HCT116 (cell line): ENCODE measurements at regions not wholly inside any gene's neighbourhood (a gene's known extent, or its start where the extent isn't known, plus 50 kb on each side); places are given as distances from the start of the nearest gene placed in this dataset.

Source experiments
- ATAC-seq: fragments of 200-7000 bp; cut with Tn5 transposase; 2 replicates; pipeline ENCODE4 v1.9.1; 2020; ENCODE audit warnings: mild to moderate bottlenecking, moderate library complexity
- BruUV-seq: library from RNA; stranded (reverse); fragments of 400-500 nt; replicated peaks from 2 replicates; lab custom pipeline; 2021; lab: Mats Ljungman, UMichigan
- CTCF ChIA-PET: fragments of 300-600 bp; sonication (Branson Sonifier 250); formaldehyde crosslinking; loops from one replicate; lab custom pipeline; 2021; ENCODE audit warnings: antibody characterized with exemption; lab: Charles Lee
- POLR2A ChIA-PET: fragments of 300-600, 350-600 bp; sonication (Branson Sonifier 250); formaldehyde crosslinking; loops from one replicate; lab custom pipeline; 2021; ENCODE audit warnings: antibody characterized with exemption; lab: Charles Lee
- RAD21 ChIA-PET, 2 experiments: fragments of 300-600 bp; sonication (Branson Sonifier 250); formaldehyde crosslinking; loops; one replicate each; lab custom pipeline; 2023; ENCODE audit warnings: low total read pairs in 2 of 2; ENCODE audit not compliant: uncharacterized antibody in 2 of 2, unreplicated experiment in 2 of 2, low non-redundant PET in 1 of 2; lab: Charles Lee
- DNase-seq: peaks from one replicate; pipeline ENCODE4 v3.0.0-alpha.2; 2010; ENCODE audit warnings: low read depth, low spot score
- H2AFZ ChIP-seq: fragments of 200-600 bp; shearing (Covaris generic), sonication (generic); 2 replicates; pipeline ENCODE4 v1.6.1; 2017; ENCODE audit warnings: low read depth, mixed run types, mixed read lengths, antibody characterized with exemption, low read length; ENCODE audit not compliant: poor library complexity, severe bottlenecking
- H3K27ac ChIP-seq: 2 replicates; pipeline ENCODE4 v1.5.1; 2012; ENCODE audit warnings: low read depth, low read length
- H3K27me3 ChIP-seq: fragments of 200-600 bp; sonication (generic); 2 replicates; pipeline ENCODE4 v1.6.1; 2016; ENCODE audit warnings: mixed run types, low read length, mixed read lengths; ENCODE audit not compliant: insufficient read depth
- H3K36me3 ChIP-seq, 2 experiments: fragments of 200-500 bp in 1 of 2; fragments of 200-600 bp in 1 of 2; sonication (Bioruptor generic) in 1 of 2; sonication (generic) in 1 of 2; 2 replicates each; pipeline versions ENCODE4 v1.5.1 to v1.6.1; 2014 to 2016; ENCODE audit warnings: low read length in 2 of 2, inconsistent platforms in 1 of 2, mixed read lengths in 1 of 2, mixed run types in 1 of 2; ENCODE audit not compliant: insufficient read depth in 2 of 2, control insufficient read depth in 1 of 2
- H3K4me1 ChIP-seq, 2 experiments: fragments of 200-600 bp in 1 of 2; sonication (generic) in 1 of 2; 2 replicates each; pipeline versions ENCODE4 v1.5.1 to v1.6.1; 2012 to 2017; ENCODE audit warnings: low read length in 2 of 2, inconsistent platforms in 1 of 2, mild to moderate bottlenecking in 1 of 2, mixed read lengths in 1 of 2, mixed run types in 1 of 2, moderate library complexity in 1 of 2; ENCODE audit not compliant: insufficient read depth in 2 of 2, control insufficient read depth in 1 of 2
- H3K4me2 ChIP-seq: fragments of 200-600 bp; sonication (generic); 2 replicates; pipeline ENCODE4 v1.6.1; 2017; ENCODE audit warnings: mixed run types, low read length, mixed read lengths
- H3K4me3 ChIP-seq, 2 experiments: fragments of 200-600 bp in 1 of 2; sonication (generic) in 1 of 2; replicated peaks in 1 of 2; 2 replicates each; pipeline ENCODE4 v1.5.1; 2011 to 2016; ENCODE audit warnings: low read length in 2 of 2, control low read depth in 1 of 2, low read depth in 1 of 2, mild to moderate bottlenecking in 1 of 2, mixed read lengths in 1 of 2, mixed run types in 1 of 2
- H3K79me2 ChIP-seq: fragments of 200-600 bp; sonication (generic); 2 replicates; pipeline ENCODE4 v1.6.1; 2017; ENCODE audit warnings: mild to moderate bottlenecking, mixed run types, low read length, moderate library complexity, mixed read lengths; ENCODE audit not compliant: insufficient read depth
- H3K9ac ChIP-seq: fragments of 200-600 bp; sonication (generic); 2 replicates; pipeline ENCODE4 v1.6.1; 2016; ENCODE audit warnings: low read length, mixed read lengths
- H3K9me2 ChIP-seq: fragments of 200-600 bp; sonication (generic), shearing (Covaris generic); 2 replicates; pipeline ENCODE4 v1.6.1; 2017; ENCODE audit warnings: mixed run types, mild to moderate bottlenecking, moderate library complexity; ENCODE audit not compliant: insufficient read depth
- H3K9me3 ChIP-seq, 2 experiments: fragments of 200-500 bp in 1 of 2; fragments of 200-600 bp in 1 of 2; sonication (Bioruptor generic) in 1 of 2; sonication (generic) in 1 of 2; 2 replicates each; pipeline ENCODE4 v1.6.1; 2014 to 2017; ENCODE audit warnings: low read length in 2 of 2, mixed read lengths in 2 of 2, inconsistent platforms in 1 of 2, low read depth in 1 of 2, mild to moderate bottlenecking in 1 of 2, mixed run types in 1 of 2, moderate library complexity in 1 of 2; ENCODE audit not compliant: control insufficient read depth in 1 of 2, insufficient read depth in 1 of 2
- H4K20me1 ChIP-seq: fragments of 200-600 bp; sonication (generic), shearing (Covaris generic); 2 replicates; pipeline ENCODE4 v1.6.1; 2017; ENCODE audit warnings: mixed run types, mild to moderate bottlenecking, moderate library complexity; ENCODE audit not compliant: insufficient read depth
- CEBPB ChIP-seq: IDR thresholded peaks from 2 replicates; pipeline ENCODE4 v1.6.1; 2012; ENCODE audit warnings: low read depth
- EGR1 ChIP-seq: IDR thresholded peaks from 2 replicates; pipeline ENCODE4 v1.6.1; 2012; ENCODE audit warnings: low read depth
- EZH2 ChIP-seq: fragments of 200-600 bp; sonication (generic); IDR thresholded peaks from 2 replicates; pipeline ENCODE4 v1.6.1; 2017; ENCODE audit warnings: antibody characterized with exemption, mixed run types
- FOSL1 ChIP-seq: IDR thresholded peaks from 2 replicates; pipeline ENCODE4 v1.6.1; 2012; ENCODE audit warnings: low read depth
- JUND ChIP-seq: IDR thresholded peaks from 2 replicates; pipeline ENCODE4 v1.6.1; 2012
- MAX ChIP-seq: IDR thresholded peaks from 2 replicates; pipeline ENCODE4 v1.6.1; 2012
- REST ChIP-seq: IDR thresholded peaks from 2 replicates; pipeline ENCODE4 v1.6.1; 2012; ENCODE audit warnings: low read depth
- SP1 ChIP-seq: IDR thresholded peaks from 2 replicates; pipeline ENCODE4 v1.6.1; 2012; ENCODE audit warnings: low read depth
- SRF ChIP-seq: IDR thresholded peaks from 2 replicates; pipeline ENCODE4 v1.6.1; 2012; ENCODE audit warnings: low read depth
- ZFX ChIP-seq: fragments of 450-650 bp; IDR thresholded peaks from 2 replicates; pipeline ENCODE4 v1.6.1; 2017
- ZNF274 ChIP-seq: fragments of 200-500 bp; sonication (Bioruptor generic); IDR thresholded peaks from 2 replicates; pipeline ENCODE4 v1.6.1; 2014; ENCODE audit warnings: mild to moderate bottlenecking, low read depth, low read length, inconsistent platforms
- intact Hi-C: fragments of 100-400 bp; cut with micrococcal nuclease; formaldehyde crosslinking; loops from 2 replicates; pipeline ENCODE4 v1.10.0; 2022
- TF ChIP-seq, protein P1 (sequence below): IDR thresholded peaks from 2 replicates; pipeline ENCODE4 v1.6.1; 2011; ENCODE audit warnings: mild to moderate bottlenecking, low read length, moderate library complexity; ENCODE audit not compliant: insufficient replicate concordance; ENCODE audit errors: extremely low read depth

- no peak; the same call in 1 of the 2 replicates for ATAC-seq
- H3K9me3 ChIP-seq: no peaks in the 10 kb centered on the region
- peak; percentile 27 for DNase-seq
- H3K27me3 ChIP-seq: no peaks in the 10 kb centered on the region
- CTCF ChIA-PET: no interaction called here
- no peak overlapping the region for H2AFZ ChIP-seq
- no peaks in the 10 kb centered on the region for H4K20me1 ChIP-seq
- H3K27ac ChIP-seq: no peak overlapping the region
- no peaks in the 10 kb centered on the region for H3K79me2 ChIP-seq
- no peaks in the 10 kb centered on the region for H3K9me2 ChIP-seq
- no peak overlapping the region for H3K9ac ChIP-seq
- RAD21 ChIA-PET: no interaction called here
- POLR2A ChIA-PET: no interaction called here
- peak overlapping the region; percentile 6; the same call in 1 of the 2 replicates for H3K4me2 ChIP-seq
- H3K4me3 ChIP-seq: no peak overlapping the region
- TF ChIP-seq, protein P1, sequence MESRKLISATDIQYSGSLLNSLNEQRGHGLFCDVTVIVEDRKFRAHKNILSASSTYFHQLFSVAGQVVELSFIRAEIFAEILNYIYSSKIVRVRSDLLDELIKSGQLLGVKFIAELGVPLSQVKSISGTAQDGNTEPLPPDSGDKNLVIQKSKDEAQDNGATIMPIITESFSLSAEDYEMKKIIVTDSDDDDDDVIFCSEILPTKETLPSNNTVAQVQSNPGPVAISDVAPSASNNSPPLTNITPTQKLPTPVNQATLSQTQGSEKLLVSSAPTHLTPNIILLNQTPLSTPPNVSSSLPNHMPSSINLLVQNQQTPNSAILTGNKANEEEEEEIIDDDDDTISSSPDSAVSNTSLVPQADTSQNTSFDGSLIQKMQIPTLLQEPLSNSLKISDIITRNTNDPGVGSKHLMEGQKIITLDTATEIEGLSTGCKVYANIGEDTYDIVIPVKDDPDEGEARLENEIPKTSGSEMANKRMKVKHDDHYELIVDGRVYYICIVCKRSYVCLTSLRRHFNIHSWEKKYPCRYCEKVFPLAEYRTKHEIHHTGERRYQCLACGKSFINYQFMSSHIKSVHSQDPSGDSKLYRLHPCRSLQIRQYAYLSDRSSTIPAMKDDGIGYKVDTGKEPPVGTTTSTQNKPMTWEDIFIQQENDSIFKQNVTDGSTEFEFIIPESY: no peak
- TF ChIP-seq FOSL1 (0 out of 2 replicates have a peak, but pooled peaks have one; percentile 14), ZNF274 (no peak), MAX (no peak), EGR1 (no peak), CEBPB (no peak), ZFX (no peak), SRF (no peak), SP1 (0 out of 2 replicates have a peak, but pooled peaks have one; percentile 8), EZH2 (no peak), JUND (peak; percentile 30; the same call in 1 of the 2 replicates), REST (no peak)
- H3K36me3 ChIP-seq: no peaks in the 10 kb centered on the region
- peaks cover 5 to 21% of the 10 kb centered on the region in 2 experiments; a peak in 3 of 4 replicates for H3K4me1 ChIP-seq
- BruUV-seq: no TSS peak
- intact Hi-C loops: no loop called here
Observed at GRCh38 chr9:115229496-115229895, 111.5 kb upstream of the TNC start.
